ENCODE measurements at regions not wholly inside any gene's neighbourhood (a gene's known extent, or its start where the extent isn't known, plus 50 kb on each side); places are given as distances from the start of the nearest gene placed in this dataset.
"Not testable (repeated sequence)": the region's sequence is repeated elsewhere in the genome, so short reads cannot be mapped to it uniquely, and the experiment has no call there.

GRCh38 chr1:234960722-234961455 is 167.7 kb downstream of the TOMM20 start:
- no peak for DNase-seq (ENCODE audit: low read depth)

GRCh38 chr1:234958706-234959657 is 169.7 kb downstream of the TOMM20 start:
- DNase-seq (ENCODE audit: low read depth): no peak

GRCh38 chr1:234958066-234958705 is 170.5 kb downstream of the TOMM20 start:
- no peak for DNase-seq (ENCODE audit: low read depth)

GRCh38 chr1:234957330-234958065 is 171.1 kb downstream of the TOMM20 start:
- no peak for DNase-seq (ENCODE audit: low read depth)

GRCh38 chr1:234956821-234957329 is 171.8 kb downstream of the TOMM20 start:
- DNase-seq (ENCODE audit: low read depth): no peak

GRCh38 chr1:234955107-234955731 is 173.4 kb downstream of the TOMM20 start:
- DNase-seq (ENCODE audit: low read depth): no peak

GRCh38 chr1:234954613-234955012 is 174.0 kb downstream of the TOMM20 start:
- no peak for DNase-seq (ENCODE audit: low read depth)

GRCh38 chr1:234953655-234954405 is 174.8 kb downstream of the TOMM20 start:
- no peak for DNase-seq (ENCODE audit: low read depth)

- no peak for DNase-seq (ENCODE audit: low read depth)
Measured at GRCh38 chr1:234950598-234950997, 178.0 kb downstream of the TOMM20 start.

- not testable (repeated sequence) for DNase-seq (ENCODE audit: low read depth)
Measured at GRCh38 chr1:234949528-234949927, 179.1 kb downstream of the TOMM20 start.

- DNase-seq (ENCODE audit: low read depth): no peak
Measured at GRCh38 chr1:234944439-234945344, 183.9 kb downstream of the TOMM20 start.

GRCh38 chr1:234943836-234944402 is 184.7 kb downstream of the TOMM20 start:
- DNase-seq (ENCODE audit: low read depth): no peak

GRCh38 chr1:234942879-234943506 is 185.6 kb downstream of the TOMM20 start:
- DNase-seq (ENCODE audit: low read depth): no peak

GRCh38 chr1:234942012-234942332 is 186.7 kb downstream of the TOMM20 start:
- no peak for DNase-seq (ENCODE audit: low read depth)

- no peak for DNase-seq (ENCODE audit: low read depth)
Measured at GRCh38 chr1:234941321-234942011, 187.2 kb downstream of the TOMM20 start.

GRCh38 chr1:234940841-234941240 is 187.8 kb downstream of the TOMM20 start:
- DNase-seq (ENCODE audit: low read depth): no peak

- no peak for DNase-seq (ENCODE audit: low read depth)
Measured at GRCh38 chr1:234938924-234939323, 189.7 kb downstream of the TOMM20 start.

- no peak for DNase-seq (ENCODE audit: low read depth)
Measured at GRCh38 chr1:234938135-234938534, 190.5 kb downstream of the TOMM20 start.
